ENCODE measurements at regions not wholly inside any gene's neighbourhood (a gene's known extent, or its start where the extent isn't known, plus 50 kb on each side); places are given as distances from the start of the nearest gene placed in this dataset.

GRCh38 chr13:59340151-59340550, 823.6 kb downstream of the DIAPH3 start:
- TF ChIP-seq CTCF (IDR thresholded peaks at IDR 0.05), result no peak
- TF ChIP-seq POLR2AphosphoS5 (IDR thresholded peaks at IDR 0.05), result no peak
- no peak for TF ChIP-seq POLR2A (IDR thresholded peaks at IDR 0.05)

Measured in upper lobe of left lung (tissue), 4 donors.